Neural crest cell (in vitro differentiated cells): ENCODE measurements at regions not wholly inside any gene's neighbourhood (a gene's known extent, or its start where the extent isn't known, plus 50 kb on each side); places are given as distances from the start of the nearest gene placed in this dataset.
A peak's percentile ranks its signal among the peaks of the same experiment; 100 is the strongest.

ENCODE experiments used
- DNase-seq: peaks from one replicate; pipeline ENCODE4 v3.0.0; 2021; ENCODE audit warnings: low read depth, mixed read lengths, low spot score
- H3K27ac Mint-ChIP-seq: one replicate; pipeline ENCODE4 v1.8.0; 2021; ENCODE audit warnings: mild to moderate bottlenecking, mixed read lengths; ENCODE audit not compliant: unreplicated experiment
- H3K27me3 Mint-ChIP-seq: 2 replicates; pipeline ENCODE4 v1.8.0; 2021; ENCODE audit warnings: low read depth, mild to moderate bottlenecking, mixed read lengths
- H3K36me3 Mint-ChIP-seq: 2 replicates; pipeline ENCODE4 v1.8.0; 2021; ENCODE audit warnings: low read depth, mild to moderate bottlenecking, mixed read lengths
- H3K4me1 Mint-ChIP-seq: 2 replicates; pipeline ENCODE4 v1.8.0; 2021; ENCODE audit warnings: mixed read lengths
- H3K4me3 Mint-ChIP-seq: one replicate; pipeline ENCODE4 v1.8.0; 2021; ENCODE audit warnings: mild to moderate bottlenecking, mixed read lengths
- H3K9me3 Mint-ChIP-seq: 2 replicates; pipeline ENCODE4 v1.8.0; 2021; ENCODE audit warnings: mixed read lengths
- CTCF ChIP-seq: fragments of 200-600 bp; sonication (generic); conservative IDR thresholded peaks from 2 replicates; pipeline ENCODE4 v1.5.0; 2021; ENCODE audit warnings: antibody characterized with exemption, mild to moderate bottlenecking

- Mint-ChIP-seq H3K4me3 (no peak overlapping the region), H3K9me3 (no peaks in the 10 kb centered on the region), H3K36me3 (no peaks in the 10 kb centered on the region), H3K4me1 (peaks cover 13% of the 10 kb centered on the region), H3K27me3 (no peaks in the 10 kb centered on the region), H3K27ac (peak overlapping the region; percentile 21)
- no peak for DNase-seq
- TF ChIP-seq CTCF = no peak
Observed at GRCh38 chr4:17328141-17328815, 183.6 kb downstream of the QDPR start.

GRCh38 chr4:17327591-17327990 lies 184.3 kb downstream of the QDPR start:
- H3K4me1 Mint-ChIP-seq = peaks cover 13% of the 10 kb centered on the region
- TF ChIP-seq CTCF = no peak
- no peak overlapping the region for H3K4me3 Mint-ChIP-seq
- no peaks in the 10 kb centered on the region for H3K9me3 Mint-ChIP-seq
- no peak for DNase-seq
- H3K27ac Mint-ChIP-seq = no peak overlapping the region
- no peaks in the 10 kb centered on the region for H3K36me3 Mint-ChIP-seq
- H3K27me3 Mint-ChIP-seq = no peaks in the 10 kb centered on the region

- no peak for DNase-seq
- Mint-ChIP-seq H3K36me3 (no peaks in the 10 kb centered on the region), H3K27me3 (no peaks in the 10 kb centered on the region), H3K4me1 (peaks cover 17% of the 10 kb centered on the region), H3K9me3 (no peaks in the 10 kb centered on the region), H3K4me3 (no peak overlapping the region), H3K27ac (no peak overlapping the region)
- TF ChIP-seq CTCF = no peak
Observed at GRCh38 chr4:17326756-17327155, 185.1 kb downstream of the QDPR start.

GRCh38 chr4:17325098-17325497 lies 186.8 kb downstream of the QDPR start:
- no peak overlapping the region for H3K27ac Mint-ChIP-seq

GRCh38 chr4:17324386-17324830 lies 187.5 kb downstream of the QDPR start:
- no peak overlapping the region for H3K4me3 Mint-ChIP-seq

More at GRCh38 chr4:17325098-17325497, 186.8 kb downstream of the QDPR start:
- H3K4me3 Mint-ChIP-seq = no peak overlapping the region
- H3K9me3 Mint-ChIP-seq = no peaks in the 10 kb centered on the region
- no peak for TF ChIP-seq CTCF
- peaks cover 2% of the 10 kb centered on the region for H3K36me3 Mint-ChIP-seq
- H3K27me3 Mint-ChIP-seq = no peaks in the 10 kb centered on the region
- H3K4me1 Mint-ChIP-seq = peaks cover 17% of the 10 kb centered on the region
- DNase-seq = no peak

More at GRCh38 chr4:17324386-17324830, 187.5 kb downstream of the QDPR start:
- DNase-seq = peak; percentile 44
- no peaks in the 10 kb centered on the region for H3K27me3 Mint-ChIP-seq
- peak; percentile 69 for TF ChIP-seq CTCF
- peaks cover 2% of the 10 kb centered on the region for H3K36me3 Mint-ChIP-seq
- H3K9me3 Mint-ChIP-seq = peaks cover 3% of the 10 kb centered on the region
- peaks cover 17% of the 10 kb centered on the region for H3K4me1 Mint-ChIP-seq
- H3K27ac Mint-ChIP-seq = no peak overlapping the region
